Testis (tissue), 2 donors: ENCODE measurements at regions not wholly inside any gene's neighbourhood (a gene's known extent, or its start where the extent isn't known, plus 50 kb on each side); places are given as distances from the start of the nearest gene placed in this dataset.
"Not testable (repeated sequence)": the region's sequence is repeated elsewhere in the genome, so short reads cannot be mapped to it uniquely, and the experiment has no call there.

Source experiments
- POLR2A ChIP-seq: fragments of 450-650 bp; IDR thresholded peaks from one replicate; pipeline ENCODE4 v1.6.1; 2017; ENCODE audit warnings: antibody characterized with exemption, mild to moderate bottlenecking, moderate library complexity
- TF ChIP-seq, protein P1 (sequence below), 3 experiments: fragments of 450-650 bp in 2 of 3; fragments of 200-600 bp in 1 of 3; sonication (generic) in 1 of 3; IDR thresholded peaks; one replicate each; pipeline ENCODE4 v1.5.1; 2016 to 2019; ENCODE audit warnings: antibody characterized with exemption in 3 of 3, mild to moderate bottlenecking in 2 of 3, moderate library complexity in 1 of 3

DNA sequence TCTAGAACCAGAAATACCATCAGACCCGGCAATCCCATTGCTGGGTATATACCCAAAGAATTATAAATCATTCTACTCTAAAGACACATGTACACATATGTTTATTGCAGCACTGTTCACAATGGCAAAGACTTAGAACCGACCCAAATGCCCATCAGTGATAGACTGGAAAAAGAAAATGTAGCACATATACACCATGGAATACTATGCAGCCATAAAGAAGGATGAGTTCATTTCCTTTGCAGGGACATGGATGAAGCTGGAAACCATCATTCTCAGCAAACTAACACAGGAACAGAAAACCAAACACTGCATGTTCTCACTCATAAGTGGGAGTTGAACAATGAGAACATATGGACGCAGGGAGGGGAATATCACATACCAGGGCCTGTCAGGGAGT is 64.2 kb upstream of the ADTRP start:
- TF ChIP-seq, protein P1, sequence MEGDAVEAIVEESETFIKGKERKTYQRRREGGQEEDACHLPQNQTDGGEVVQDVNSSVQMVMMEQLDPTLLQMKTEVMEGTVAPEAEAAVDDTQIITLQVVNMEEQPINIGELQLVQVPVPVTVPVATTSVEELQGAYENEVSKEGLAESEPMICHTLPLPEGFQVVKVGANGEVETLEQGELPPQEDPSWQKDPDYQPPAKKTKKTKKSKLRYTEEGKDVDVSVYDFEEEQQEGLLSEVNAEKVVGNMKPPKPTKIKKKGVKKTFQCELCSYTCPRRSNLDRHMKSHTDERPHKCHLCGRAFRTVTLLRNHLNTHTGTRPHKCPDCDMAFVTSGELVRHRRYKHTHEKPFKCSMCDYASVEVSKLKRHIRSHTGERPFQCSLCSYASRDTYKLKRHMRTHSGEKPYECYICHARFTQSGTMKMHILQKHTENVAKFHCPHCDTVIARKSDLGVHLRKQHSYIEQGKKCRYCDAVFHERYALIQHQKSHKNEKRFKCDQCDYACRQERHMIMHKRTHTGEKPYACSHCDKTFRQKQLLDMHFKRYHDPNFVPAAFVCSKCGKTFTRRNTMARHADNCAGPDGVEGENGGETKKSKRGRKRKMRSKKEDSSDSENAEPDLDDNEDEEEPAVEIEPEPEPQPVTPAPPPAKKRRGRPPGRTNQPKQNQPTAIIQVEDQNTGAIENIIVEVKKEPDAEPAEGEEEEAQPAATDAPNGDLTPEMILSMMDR (IDR thresholded peaks at IDR 0.05), result not testable (repeated sequence)
- TF ChIP-seq POLR2A, result not testable (repeated sequence)
